Tibial nerve (tissue), 3 donors: ENCODE measurements at regions not wholly inside any gene's neighbourhood (a gene's known extent, or its start where the extent isn't known, plus 50 kb on each side); places are given as distances from the start of the nearest gene placed in this dataset.

Experiments
- POLR2A ChIP-seq, 2 donors: fragments of 450-650 bp; IDR thresholded peaks; one replicate each; pipeline ENCODE4 v1.6.1; 2017; ENCODE audit warnings: antibody characterized with exemption in 2 of 2, mild to moderate bottlenecking in 2 of 2, moderate library complexity in 2 of 2
- TF ChIP-seq, protein P1 (sequence below), 5 experiments: fragments of 200-600 bp in 3 of 5; fragments of 450-650 bp in 2 of 5; sonication (generic) in 3 of 5; IDR thresholded peaks; one replicate each; pipeline ENCODE4 v1.5.1; 2016 to 2019; ENCODE audit warnings: antibody characterized with exemption in 5 of 5, mild to moderate bottlenecking in 3 of 5, moderate library complexity in 2 of 5

DNA sequence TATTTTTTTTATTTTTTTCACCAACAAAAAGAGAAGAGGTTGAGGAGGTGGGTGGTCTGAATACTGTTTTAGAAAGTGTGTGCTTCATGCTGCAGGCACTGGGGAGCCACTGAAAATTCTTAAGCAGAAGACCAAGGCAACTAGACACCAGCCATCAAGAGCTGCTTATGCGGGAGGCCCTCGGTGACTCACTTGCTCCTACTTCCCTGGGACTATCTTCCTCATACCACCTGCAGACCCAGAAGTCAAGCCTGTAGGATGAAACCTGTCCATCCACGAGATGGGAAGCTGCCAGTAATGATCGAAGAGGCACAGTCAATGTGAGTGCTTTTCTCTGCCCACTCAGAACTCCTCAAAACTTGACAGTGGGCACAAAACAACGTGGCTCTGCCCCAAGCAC, 125.8 kb upstream of the SLC44A1 start:
- TF ChIP-seq, protein P1, sequence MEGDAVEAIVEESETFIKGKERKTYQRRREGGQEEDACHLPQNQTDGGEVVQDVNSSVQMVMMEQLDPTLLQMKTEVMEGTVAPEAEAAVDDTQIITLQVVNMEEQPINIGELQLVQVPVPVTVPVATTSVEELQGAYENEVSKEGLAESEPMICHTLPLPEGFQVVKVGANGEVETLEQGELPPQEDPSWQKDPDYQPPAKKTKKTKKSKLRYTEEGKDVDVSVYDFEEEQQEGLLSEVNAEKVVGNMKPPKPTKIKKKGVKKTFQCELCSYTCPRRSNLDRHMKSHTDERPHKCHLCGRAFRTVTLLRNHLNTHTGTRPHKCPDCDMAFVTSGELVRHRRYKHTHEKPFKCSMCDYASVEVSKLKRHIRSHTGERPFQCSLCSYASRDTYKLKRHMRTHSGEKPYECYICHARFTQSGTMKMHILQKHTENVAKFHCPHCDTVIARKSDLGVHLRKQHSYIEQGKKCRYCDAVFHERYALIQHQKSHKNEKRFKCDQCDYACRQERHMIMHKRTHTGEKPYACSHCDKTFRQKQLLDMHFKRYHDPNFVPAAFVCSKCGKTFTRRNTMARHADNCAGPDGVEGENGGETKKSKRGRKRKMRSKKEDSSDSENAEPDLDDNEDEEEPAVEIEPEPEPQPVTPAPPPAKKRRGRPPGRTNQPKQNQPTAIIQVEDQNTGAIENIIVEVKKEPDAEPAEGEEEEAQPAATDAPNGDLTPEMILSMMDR (IDR thresholded peaks at IDR 0.05): no peak
- no peak for TF ChIP-seq POLR2A (IDR thresholded peaks at IDR 0.05)
